ENCODE measurements at regions not wholly inside any gene's neighbourhood (a gene's known extent, or its start where the extent isn't known, plus 50 kb on each side); places are given as distances from the start of the nearest gene placed in this dataset.

- H3K27ac ChIP-seq (ENCODE audit: low read depth, low read length) = no peak overlapping the region
- H3K9me3 ChIP-seq (ENCODE audit: low read depth, low read length) = peaks cover 8% of the 10 kb centered on the region
- no peak overlapping the region for H3K4me3 ChIP-seq (ENCODE audit: insufficient read depth, low read length)
- H3K27me3 ChIP-seq (ENCODE audit: insufficient read depth, low read length) = no peaks in the 10 kb centered on the region
- no peaks in the 10 kb centered on the region for H3K36me3 ChIP-seq (ENCODE audit: insufficient read depth, low read length)
- no peaks in the 10 kb centered on the region for H3K79me2 ChIP-seq (ENCODE audit: insufficient read depth, low read length)
- no peak overlapping the region for H3K4me2 ChIP-seq (ENCODE audit: insufficient read depth, low read length)
- no peaks in the 10 kb centered on the region for H3K4me1 ChIP-seq (ENCODE audit: insufficient read depth, low read length)
- TF ChIP-seq, protein P1, sequence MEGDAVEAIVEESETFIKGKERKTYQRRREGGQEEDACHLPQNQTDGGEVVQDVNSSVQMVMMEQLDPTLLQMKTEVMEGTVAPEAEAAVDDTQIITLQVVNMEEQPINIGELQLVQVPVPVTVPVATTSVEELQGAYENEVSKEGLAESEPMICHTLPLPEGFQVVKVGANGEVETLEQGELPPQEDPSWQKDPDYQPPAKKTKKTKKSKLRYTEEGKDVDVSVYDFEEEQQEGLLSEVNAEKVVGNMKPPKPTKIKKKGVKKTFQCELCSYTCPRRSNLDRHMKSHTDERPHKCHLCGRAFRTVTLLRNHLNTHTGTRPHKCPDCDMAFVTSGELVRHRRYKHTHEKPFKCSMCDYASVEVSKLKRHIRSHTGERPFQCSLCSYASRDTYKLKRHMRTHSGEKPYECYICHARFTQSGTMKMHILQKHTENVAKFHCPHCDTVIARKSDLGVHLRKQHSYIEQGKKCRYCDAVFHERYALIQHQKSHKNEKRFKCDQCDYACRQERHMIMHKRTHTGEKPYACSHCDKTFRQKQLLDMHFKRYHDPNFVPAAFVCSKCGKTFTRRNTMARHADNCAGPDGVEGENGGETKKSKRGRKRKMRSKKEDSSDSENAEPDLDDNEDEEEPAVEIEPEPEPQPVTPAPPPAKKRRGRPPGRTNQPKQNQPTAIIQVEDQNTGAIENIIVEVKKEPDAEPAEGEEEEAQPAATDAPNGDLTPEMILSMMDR (IDR thresholded peaks at IDR 0.05; ENCODE audit: extremely low read depth, low read depth, low read length) = no peak
- DNase-seq (ENCODE audit: insufficient read length, low spot score, missing footprints) = no peak
- no peaks in the 10 kb centered on the region for H4K20me1 ChIP-seq (ENCODE audit: insufficient read depth, low read length)
- H2AFZ ChIP-seq (ENCODE audit: low read length) = no peak overlapping the region
Observed at GRCh38 chr4:179485781-179486180, 2043.5 kb upstream of the AGA start.

DNA sequence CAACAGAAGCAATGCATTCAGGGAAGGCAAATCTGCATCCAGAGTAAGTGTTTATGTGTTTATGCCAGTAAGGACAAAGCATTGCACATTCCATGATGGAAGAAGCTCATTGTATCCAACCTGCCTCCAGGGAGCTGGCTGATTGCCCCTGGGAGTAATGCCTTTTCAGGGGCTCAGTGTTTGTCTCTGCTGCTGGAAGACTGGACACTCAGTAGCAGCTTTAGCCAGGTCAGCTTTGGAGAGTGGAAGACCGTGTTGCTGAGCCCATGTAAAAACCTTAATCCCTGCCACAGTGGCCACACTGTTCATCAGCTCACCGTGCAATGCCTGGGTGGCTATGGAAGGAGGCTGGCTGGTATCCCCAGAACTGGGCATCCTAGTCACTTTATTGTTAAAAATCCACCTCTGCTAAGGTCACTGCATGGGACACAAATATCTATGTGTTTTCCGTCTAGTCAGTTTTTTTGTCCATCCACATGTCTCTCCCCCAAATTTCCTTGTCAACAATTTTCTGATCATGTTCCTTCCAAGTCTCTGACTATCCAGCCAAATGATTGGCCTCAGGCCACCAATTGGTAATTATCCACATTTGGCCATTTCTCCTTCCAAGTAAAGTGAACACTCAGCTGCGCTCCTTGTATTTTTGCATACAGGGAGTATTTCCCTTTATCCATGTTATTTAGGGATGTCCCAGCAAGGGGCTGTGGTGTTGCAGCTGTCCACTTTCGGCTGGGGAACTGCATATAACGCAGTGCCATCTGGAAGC is 2044.5 kb upstream of the AGA start:
- H3K4me2 ChIP-seq (ENCODE audit: insufficient read depth, low read length) = no peak overlapping the region
- no peak overlapping the region for H2AFZ ChIP-seq (ENCODE audit: low read length)
- H3K4me3 ChIP-seq (ENCODE audit: insufficient read depth, low read length) = no peak overlapping the region
- no peaks in the 10 kb centered on the region for H3K27me3 ChIP-seq (ENCODE audit: insufficient read depth, low read length)
- no peaks in the 10 kb centered on the region for H3K36me3 ChIP-seq (ENCODE audit: insufficient read depth, low read length)
- no peak for DNase-seq (ENCODE audit: insufficient read length, low spot score, missing footprints)
- no peaks in the 10 kb centered on the region for H4K20me1 ChIP-seq (ENCODE audit: insufficient read depth, low read length)
- H3K79me2 ChIP-seq (ENCODE audit: insufficient read depth, low read length) = no peaks in the 10 kb centered on the region
- TF ChIP-seq, protein P1 (IDR thresholded peaks at IDR 0.05; ENCODE audit: extremely low read depth, low read depth, low read length) = no peak
- H3K9me3 ChIP-seq (ENCODE audit: low read depth, low read length) = peaks cover 5% of the 10 kb centered on the region
- no peaks in the 10 kb centered on the region for H3K4me1 ChIP-seq (ENCODE audit: insufficient read depth, low read length)
- H3K27ac ChIP-seq (ENCODE audit: low read depth, low read length) = no peak overlapping the region

DNA sequence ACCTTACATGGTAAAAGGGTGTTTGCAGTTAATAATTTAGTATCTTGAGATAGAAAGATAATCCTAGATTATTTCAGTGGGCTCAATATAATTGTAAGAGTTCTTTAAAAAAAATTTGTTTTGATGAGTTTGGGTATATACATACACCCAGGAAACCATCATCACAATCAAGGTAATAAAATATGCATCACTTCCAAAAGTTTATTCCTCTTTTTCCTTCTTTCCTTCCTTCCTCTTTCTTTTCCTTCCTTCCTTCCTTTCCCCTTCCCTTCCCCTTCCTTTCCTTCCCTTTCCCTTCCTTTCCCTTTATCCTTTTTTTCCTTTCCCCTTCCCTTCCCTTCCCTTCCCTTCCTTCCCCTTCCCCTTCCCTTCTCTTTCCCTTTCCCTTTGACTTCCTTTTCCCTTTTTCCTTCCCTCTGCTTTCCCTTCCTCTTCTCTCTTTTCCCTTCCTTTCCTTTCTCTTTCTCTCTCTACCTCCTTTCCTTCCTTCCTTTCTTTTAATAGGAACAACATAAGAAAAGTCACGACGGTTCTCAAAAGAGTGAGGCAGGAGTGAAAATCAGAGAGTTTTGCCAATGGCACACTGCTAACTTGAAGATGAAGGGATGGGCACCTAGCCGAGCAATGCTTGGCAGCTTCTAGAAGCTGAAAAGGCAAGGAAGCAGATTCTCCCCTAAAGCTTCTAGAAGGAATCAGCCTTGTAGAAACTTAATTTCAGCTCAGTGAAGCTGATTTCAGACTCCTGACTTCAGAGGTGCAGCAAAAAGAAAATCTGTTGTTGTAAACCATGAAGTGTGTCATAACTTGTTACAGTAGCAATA is 2050.2 kb upstream of the AGA start:
- Histone ChIP-seq H3K27me3 (ENCODE audit: insufficient read depth, low read length) (no peaks in the 10 kb centered on the region), H3K4me2 (ENCODE audit: insufficient read depth, low read length) (no peak overlapping the region), H3K36me3 (ENCODE audit: insufficient read depth, low read length) (no peaks in the 10 kb centered on the region), H3K79me2 (ENCODE audit: insufficient read depth, low read length) (no peaks in the 10 kb centered on the region), H3K9me3 (ENCODE audit: low read depth, low read length) (peaks cover 5% of the 10 kb centered on the region), H4K20me1 (ENCODE audit: insufficient read depth, low read length) (no peaks in the 10 kb centered on the region), H3K27ac (ENCODE audit: low read depth, low read length) (no peak overlapping the region), H3K4me1 (ENCODE audit: insufficient read depth, low read length) (no peaks in the 10 kb centered on the region), H3K4me3 (ENCODE audit: insufficient read depth, low read length) (no peak overlapping the region), H2AFZ (ENCODE audit: low read length) (no peak overlapping the region)
- no peak for DNase-seq (ENCODE audit: insufficient read length, low spot score, missing footprints)
- TF ChIP-seq, protein P1 (IDR thresholded peaks at IDR 0.05; ENCODE audit: extremely low read depth, low read depth, low read length) = no peak

DNA sequence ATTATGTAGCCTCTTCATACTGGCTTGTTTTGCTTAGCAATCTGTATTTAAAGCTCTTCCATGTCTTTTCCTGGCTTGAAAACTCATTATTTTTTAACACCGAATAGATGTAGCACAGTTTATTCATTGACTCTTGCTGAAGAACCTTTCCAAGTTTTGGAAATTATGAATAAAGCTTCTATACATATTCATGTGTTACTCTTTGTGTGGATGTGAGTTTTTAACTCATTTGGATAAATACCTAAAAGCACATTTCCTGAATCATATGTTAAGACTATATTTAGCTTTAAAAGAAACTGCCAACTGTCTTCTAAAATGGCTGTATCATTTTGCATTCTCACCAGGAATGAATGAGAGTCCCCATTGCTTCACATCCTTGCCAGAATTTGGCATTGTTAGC is 2061.7 kb upstream of the AGA start:
- H3K79me2 ChIP-seq (ENCODE audit: insufficient read depth, low read length) = no peaks in the 10 kb centered on the region
- H3K27ac ChIP-seq (ENCODE audit: low read depth, low read length) = no peak overlapping the region
- no peaks in the 10 kb centered on the region for H4K20me1 ChIP-seq (ENCODE audit: insufficient read depth, low read length)
- H3K36me3 ChIP-seq (ENCODE audit: insufficient read depth, low read length) = no peaks in the 10 kb centered on the region
- no peak overlapping the region for H2AFZ ChIP-seq (ENCODE audit: low read length)
- no peaks in the 10 kb centered on the region for H3K9me3 ChIP-seq (ENCODE audit: low read depth, low read length)
- H3K4me2 ChIP-seq (ENCODE audit: insufficient read depth, low read length) = no peak overlapping the region
- TF ChIP-seq, protein P1 (IDR thresholded peaks at IDR 0.05; ENCODE audit: extremely low read depth, low read depth, low read length) = no peak
- no peak overlapping the region for H3K4me3 ChIP-seq (ENCODE audit: insufficient read depth, low read length)
- H3K27me3 ChIP-seq (ENCODE audit: insufficient read depth, low read length) = no peaks in the 10 kb centered on the region
- DNase-seq (ENCODE audit: insufficient read length, low spot score, missing footprints) = no peak
- H3K4me1 ChIP-seq (ENCODE audit: insufficient read depth, low read length) = no peaks in the 10 kb centered on the region
